Neural cell (in vitro differentiated cells): ENCODE measurements at regions not wholly inside any gene's neighbourhood (a gene's known extent, or its start where the extent isn't known, plus 50 kb on each side); places are given as distances from the start of the nearest gene placed in this dataset.

Experiments used
- H2AFZ ChIP-seq: fragments of 200-600, 300-800 bp; sonication (generic), shearing (Covaris generic); 2 replicates; pipeline ENCODE4 v1.6.0; 2014; ENCODE audit warnings: low read depth, mild to moderate bottlenecking, antibody characterized with exemption, low read length, moderate library complexity
- H3F3A ChIP-seq: fragments of 200-600 bp; shearing (Covaris generic); 2 replicates; pipeline ENCODE4 v1.6.1; 2016; ENCODE audit warnings: mild to moderate bottlenecking, moderate library complexity, mixed read lengths, antibody characterized with exemption, low read length; ENCODE audit not compliant: insufficient read depth, poor library complexity, severe bottlenecking
- H3K27ac ChIP-seq: fragments of 200-600, 300-800 bp; sonication (generic), shearing (Covaris generic); 2 replicates; pipeline ENCODE4 v1.5.1; 2014; ENCODE audit warnings: mild to moderate bottlenecking, low read length, moderate library complexity
- H3K27me3 ChIP-seq: fragments of 300-800, 200-600 bp; sonication (generic), shearing (Covaris generic); 2 replicates; pipeline ENCODE4 v1.6.0; 2014; ENCODE audit warnings: mild to moderate bottlenecking, low read depth, low read length, moderate library complexity; ENCODE audit not compliant: insufficient read depth
- H3K36me3 ChIP-seq: fragments of 300-800, 200-600 bp; sonication (generic), shearing (Covaris generic); 2 replicates; pipeline ENCODE4 v1.5.1; 2014; ENCODE audit warnings: mild to moderate bottlenecking, antibody characterized with exemption, low read length, moderate library complexity; ENCODE audit not compliant: insufficient read depth
- H3K4me2 ChIP-seq: fragments of 300-800, 200-600 bp; sonication (generic), shearing (Covaris generic); 2 replicates; pipeline ENCODE4 v1.6.0; 2014; ENCODE audit warnings: mild to moderate bottlenecking, low read length
- H3K4me3 ChIP-seq: fragments of 300-800, 200-600 bp; sonication (generic), shearing (Covaris generic); 2 replicates; pipeline ENCODE4 v1.5.1; 2014; ENCODE audit warnings: mild to moderate bottlenecking, low read length, moderate library complexity
- H3K79me2 ChIP-seq: fragments of 200-600 bp; shearing (Covaris generic); replicated peaks from 2 replicates; pipeline ENCODE4 v1.6.0; 2014; ENCODE audit warnings: mild to moderate bottlenecking, low read length, moderate library complexity; ENCODE audit not compliant: insufficient read depth
- H3K9ac ChIP-seq: fragments of 300-800, 200-600 bp; sonication (generic), shearing (Covaris generic); 2 replicates; pipeline ENCODE4 v1.6.1; 2016; ENCODE audit warnings: mild to moderate bottlenecking, low read length, mixed read lengths
- H3K9me2 ChIP-seq: fragments of 200-600 bp; shearing (Covaris generic); 2 replicates; pipeline ENCODE4 v1.6.1; 2016; ENCODE audit warnings: mild to moderate bottlenecking, low read length, mixed read lengths; ENCODE audit not compliant: insufficient read depth
- H3K9me3 ChIP-seq: fragments of 200-600, 300-800 bp; sonication (generic), shearing (Covaris generic); 2 replicates; pipeline ENCODE4 v1.6.1; 2016; ENCODE audit warnings: mild to moderate bottlenecking, mixed run types, low read length, moderate library complexity, mixed read lengths
- H4K20me1 ChIP-seq: fragments of 200-600 bp; shearing (Covaris generic); 2 replicates; pipeline ENCODE4 v1.6.1; 2016; ENCODE audit warnings: mild to moderate bottlenecking, mixed run types; ENCODE audit not compliant: insufficient read depth
- CTCF ChIP-seq: fragments of 450-650 bp; IDR thresholded peaks from 2 replicates; pipeline ENCODE4 v1.5.1; 2014; ENCODE audit warnings: antibody characterized with exemption, mild to moderate bottlenecking, moderate library complexity; ENCODE audit not compliant: poor library complexity, severe bottlenecking
- EP300 ChIP-seq: fragments of 450-650 bp; conservative IDR thresholded peaks from 2 replicates; pipeline ENCODE4 v1.6.1; 2014; ENCODE audit warnings: antibody characterized with exemption, mild to moderate bottlenecking, moderate library complexity; ENCODE audit not compliant: poor library complexity, severe bottlenecking
- EZH2 ChIP-seq: fragments of 200-600, 300-800 bp; shearing (Covaris generic), sonication (generic); IDR thresholded peaks from 2 replicates; pipeline ENCODE4 v1.6.1; 2014; ENCODE audit warnings: antibody characterized with exemption, low read length, borderline replicate concordance, mild to moderate bottlenecking; ENCODE audit not compliant: insufficient read depth, poor library complexity, severe bottlenecking
- MXI1 ChIP-seq: fragments of 450-650 bp; conservative IDR thresholded peaks from 2 replicates; pipeline ENCODE4 v1.6.1; 2014; ENCODE audit warnings: antibody characterized with exemption, mild to moderate bottlenecking; ENCODE audit not compliant: poor library complexity, severe bottlenecking
- POLR2AphosphoS5 ChIP-seq: IDR thresholded peaks from 2 replicates; pipeline ENCODE4 v1.6.1; 2012
- RAD21 ChIP-seq: fragments of 450-650 bp; conservative IDR thresholded peaks from 2 replicates; pipeline ENCODE4 v1.6.1; 2014; ENCODE audit warnings: antibody characterized with exemption, mild to moderate bottlenecking, moderate library complexity
- SMC3 ChIP-seq: fragments of 450-650 bp; conservative IDR thresholded peaks from 2 replicates; pipeline ENCODE4 v1.6.1; 2014; ENCODE audit warnings: antibody characterized with exemption, mild to moderate bottlenecking, moderate library complexity; ENCODE audit not compliant: poor library complexity
- TAF1 ChIP-seq: IDR thresholded peaks from 2 replicates; pipeline ENCODE4 v1.6.1; 2012; ENCODE audit warnings: low read depth
- TF ChIP-seq, protein P1 (sequence below): IDR thresholded peaks from 2 replicates; pipeline ENCODE4 v1.6.1; 2012; ENCODE audit warnings: borderline replicate concordance

DNA sequence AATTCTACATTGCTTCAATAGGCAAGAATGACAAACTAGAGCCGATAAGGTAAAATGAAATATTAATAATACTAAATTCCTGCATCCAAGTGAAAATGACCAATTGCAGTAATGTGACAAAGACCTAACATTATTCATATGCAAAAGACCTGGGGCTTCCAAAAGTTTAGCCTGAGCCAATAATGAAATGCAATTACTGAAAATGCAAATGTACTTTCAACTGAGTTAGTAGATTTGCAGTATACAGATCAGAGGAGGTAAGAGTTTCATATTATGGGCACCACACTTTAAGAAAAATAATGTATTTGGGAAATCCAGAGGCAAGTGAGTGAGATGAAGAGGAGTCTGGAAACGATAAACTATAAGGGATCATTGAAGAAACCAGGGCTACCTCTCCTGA lies 193.7 kb upstream of the GMDS start:
- Histone ChIP-seq H3K9me2 (no peaks in the 10 kb centered on the region), H3K27me3 (no peaks in the 10 kb centered on the region), H3K4me2 (no peak overlapping the region), H3F3A (no peaks in the 10 kb centered on the region), H3K4me3 (no peak overlapping the region), H2AFZ (no peak overlapping the region), H3K79me2 (no peaks in the 10 kb centered on the region), H3K27ac (no peak overlapping the region), H4K20me1 (no peaks in the 10 kb centered on the region), H3K9ac (no peak overlapping the region), H3K36me3 (no peaks in the 10 kb centered on the region), H3K9me3 (no peaks in the 10 kb centered on the region)
- no peak for TF ChIP-seq MXI1
- no peak for TF ChIP-seq SMC3
- no peak for TF ChIP-seq CTCF
- no peak for TF ChIP-seq RAD21
- TF ChIP-seq, protein P1, sequence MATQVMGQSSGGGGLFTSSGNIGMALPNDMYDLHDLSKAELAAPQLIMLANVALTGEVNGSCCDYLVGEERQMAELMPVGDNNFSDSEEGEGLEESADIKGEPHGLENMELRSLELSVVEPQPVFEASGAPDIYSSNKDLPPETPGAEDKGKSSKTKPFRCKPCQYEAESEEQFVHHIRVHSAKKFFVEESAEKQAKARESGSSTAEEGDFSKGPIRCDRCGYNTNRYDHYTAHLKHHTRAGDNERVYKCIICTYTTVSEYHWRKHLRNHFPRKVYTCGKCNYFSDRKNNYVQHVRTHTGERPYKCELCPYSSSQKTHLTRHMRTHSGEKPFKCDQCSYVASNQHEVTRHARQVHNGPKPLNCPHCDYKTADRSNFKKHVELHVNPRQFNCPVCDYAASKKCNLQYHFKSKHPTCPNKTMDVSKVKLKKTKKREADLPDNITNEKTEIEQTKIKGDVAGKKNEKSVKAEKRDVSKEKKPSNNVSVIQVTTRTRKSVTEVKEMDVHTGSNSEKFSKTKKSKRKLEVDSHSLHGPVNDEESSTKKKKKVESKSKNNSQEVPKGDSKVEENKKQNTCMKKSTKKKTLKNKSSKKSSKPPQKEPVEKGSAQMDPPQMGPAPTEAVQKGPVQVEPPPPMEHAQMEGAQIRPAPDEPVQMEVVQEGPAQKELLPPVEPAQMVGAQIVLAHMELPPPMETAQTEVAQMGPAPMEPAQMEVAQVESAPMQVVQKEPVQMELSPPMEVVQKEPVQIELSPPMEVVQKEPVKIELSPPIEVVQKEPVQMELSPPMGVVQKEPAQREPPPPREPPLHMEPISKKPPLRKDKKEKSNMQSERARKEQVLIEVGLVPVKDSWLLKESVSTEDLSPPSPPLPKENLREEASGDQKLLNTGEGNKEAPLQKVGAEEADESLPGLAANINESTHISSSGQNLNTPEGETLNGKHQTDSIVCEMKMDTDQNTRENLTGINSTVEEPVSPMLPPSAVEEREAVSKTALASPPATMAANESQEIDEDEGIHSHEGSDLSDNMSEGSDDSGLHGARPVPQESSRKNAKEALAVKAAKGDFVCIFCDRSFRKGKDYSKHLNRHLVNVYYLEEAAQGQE = no peak
- TF ChIP-seq POLR2AphosphoS5 = no peak
- TF ChIP-seq EP300 = no peak
- TF ChIP-seq EZH2 = no peak

DNA sequence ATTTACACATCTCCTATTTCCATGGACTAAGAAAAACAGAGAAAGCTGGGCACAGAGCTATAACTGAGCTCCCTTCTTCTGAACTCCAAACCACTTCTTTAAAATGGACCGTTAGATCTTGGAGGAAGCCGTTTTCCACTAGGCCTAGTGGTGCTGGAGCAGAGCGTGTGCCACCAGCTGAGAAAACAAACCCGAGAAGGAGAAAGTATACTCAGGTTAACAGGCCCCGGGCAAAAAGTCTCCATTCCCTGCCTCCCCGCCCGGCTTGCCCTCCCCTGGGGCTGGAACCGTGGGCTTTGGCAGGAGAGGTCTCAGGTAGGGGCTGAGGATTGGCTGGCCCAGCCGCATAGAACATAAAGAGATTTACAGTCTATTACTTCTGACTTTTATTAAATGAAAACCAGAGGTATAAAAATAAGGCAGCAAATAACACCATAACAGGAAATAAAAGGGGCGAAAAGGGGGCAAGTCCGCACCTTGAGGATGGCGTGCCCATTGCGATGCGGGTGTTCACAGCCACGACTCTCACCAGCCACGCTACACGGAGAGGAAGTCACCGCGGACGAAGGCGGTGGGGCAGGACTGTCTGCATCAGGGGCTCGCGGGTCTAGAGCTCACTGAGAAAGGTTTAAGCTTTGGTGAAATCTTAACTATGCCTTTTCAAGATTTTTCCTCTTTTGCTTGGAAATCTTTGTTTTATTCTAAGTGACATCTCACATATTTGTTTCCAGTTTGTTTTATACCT lies 191.2 kb upstream of the GMDS start:
- no peaks in the 10 kb centered on the region for H3K36me3 ChIP-seq
- H3K27me3 ChIP-seq = no peaks in the 10 kb centered on the region
- no peaks in the 10 kb centered on the region for H4K20me1 ChIP-seq
- no peaks in the 10 kb centered on the region for H3F3A ChIP-seq
- no peak overlapping the region for H3K4me2 ChIP-seq
- H2AFZ ChIP-seq = no peak overlapping the region
- no peaks in the 10 kb centered on the region for H3K9me3 ChIP-seq
- TF ChIP-seq TAF1 (no peak), SMC3 (no peak), EZH2 (no peak), MXI1 (no peak), POLR2AphosphoS5 (no peak), CTCF (no peak), EP300 (no peak), RAD21 (no peak)
- TF ChIP-seq, protein P1 = no peak
- H3K79me2 ChIP-seq = no peaks in the 10 kb centered on the region
- no peak overlapping the region for H3K4me3 ChIP-seq
- no peaks in the 10 kb centered on the region for H3K9me2 ChIP-seq
- H3K9ac ChIP-seq = no peak overlapping the region
- H3K27ac ChIP-seq = no peak overlapping the region
